ENCODE measurements at regions not wholly inside any gene's neighbourhood (a gene's known extent, or its start where the extent isn't known, plus 50 kb on each side); places are given as distances from the start of the nearest gene placed in this dataset.
"Not testable (repeated sequence)": the region's sequence is repeated elsewhere in the genome, so short reads cannot be mapped to it uniquely, and the experiment has no call there.

DNA sequence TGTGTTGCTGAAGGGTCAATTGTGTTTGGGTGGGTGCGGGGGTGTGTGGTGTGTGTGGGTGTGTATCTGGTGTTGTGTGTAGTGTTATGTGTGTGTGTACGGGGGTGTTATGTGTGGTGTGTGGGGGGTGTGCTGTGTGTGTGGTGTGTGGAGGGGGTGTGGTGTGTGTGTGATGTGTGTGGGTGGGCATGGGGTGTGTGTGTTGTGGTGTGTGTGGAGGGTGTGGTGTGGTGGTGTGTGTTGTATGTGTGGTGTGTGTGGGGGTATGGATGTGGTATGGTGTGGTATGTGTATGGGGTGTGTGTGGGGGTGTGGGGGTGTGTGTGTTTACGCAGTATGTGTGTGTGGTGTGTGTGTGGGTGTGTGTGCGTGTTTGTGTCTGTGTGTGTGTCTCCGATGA lies 110.8 kb downstream of the ZNF22 start:
- no peak for DNase-seq (ENCODE audit: low read depth)
- TF ChIP-seq, protein P1, sequence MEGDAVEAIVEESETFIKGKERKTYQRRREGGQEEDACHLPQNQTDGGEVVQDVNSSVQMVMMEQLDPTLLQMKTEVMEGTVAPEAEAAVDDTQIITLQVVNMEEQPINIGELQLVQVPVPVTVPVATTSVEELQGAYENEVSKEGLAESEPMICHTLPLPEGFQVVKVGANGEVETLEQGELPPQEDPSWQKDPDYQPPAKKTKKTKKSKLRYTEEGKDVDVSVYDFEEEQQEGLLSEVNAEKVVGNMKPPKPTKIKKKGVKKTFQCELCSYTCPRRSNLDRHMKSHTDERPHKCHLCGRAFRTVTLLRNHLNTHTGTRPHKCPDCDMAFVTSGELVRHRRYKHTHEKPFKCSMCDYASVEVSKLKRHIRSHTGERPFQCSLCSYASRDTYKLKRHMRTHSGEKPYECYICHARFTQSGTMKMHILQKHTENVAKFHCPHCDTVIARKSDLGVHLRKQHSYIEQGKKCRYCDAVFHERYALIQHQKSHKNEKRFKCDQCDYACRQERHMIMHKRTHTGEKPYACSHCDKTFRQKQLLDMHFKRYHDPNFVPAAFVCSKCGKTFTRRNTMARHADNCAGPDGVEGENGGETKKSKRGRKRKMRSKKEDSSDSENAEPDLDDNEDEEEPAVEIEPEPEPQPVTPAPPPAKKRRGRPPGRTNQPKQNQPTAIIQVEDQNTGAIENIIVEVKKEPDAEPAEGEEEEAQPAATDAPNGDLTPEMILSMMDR (IDR thresholded peaks at IDR 0.05; ENCODE audit: insufficient read depth, low read depth, low read length, missing control alignments): no peak
- no peak overlapping the region for H3K4me3 ChIP-seq (ENCODE audit: low read length)

DNA sequence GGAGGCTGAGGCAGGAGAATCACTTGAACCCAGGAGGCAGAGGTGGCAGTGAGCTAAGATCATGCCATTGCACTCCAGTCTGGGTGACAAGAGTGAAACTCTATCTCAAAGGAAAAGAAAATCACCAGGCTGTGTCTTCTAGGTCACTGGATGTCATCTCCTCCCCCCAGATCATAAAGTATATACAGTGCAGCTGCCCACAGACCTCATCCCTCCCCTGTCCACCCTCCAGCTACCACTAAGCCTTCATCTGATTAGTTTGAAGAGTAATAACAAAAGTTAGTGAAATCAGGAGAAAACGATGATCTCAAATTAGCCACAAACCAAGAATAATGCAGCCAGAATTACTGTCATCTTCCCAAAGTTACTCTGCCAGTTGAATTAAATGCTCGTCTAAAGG lies 117.2 kb downstream of the ZNF22 start:
- DNase-seq (ENCODE audit: low read depth); H3K4me3 ChIP-seq (ENCODE audit: low read length): not testable (repeated sequence)

DNA sequence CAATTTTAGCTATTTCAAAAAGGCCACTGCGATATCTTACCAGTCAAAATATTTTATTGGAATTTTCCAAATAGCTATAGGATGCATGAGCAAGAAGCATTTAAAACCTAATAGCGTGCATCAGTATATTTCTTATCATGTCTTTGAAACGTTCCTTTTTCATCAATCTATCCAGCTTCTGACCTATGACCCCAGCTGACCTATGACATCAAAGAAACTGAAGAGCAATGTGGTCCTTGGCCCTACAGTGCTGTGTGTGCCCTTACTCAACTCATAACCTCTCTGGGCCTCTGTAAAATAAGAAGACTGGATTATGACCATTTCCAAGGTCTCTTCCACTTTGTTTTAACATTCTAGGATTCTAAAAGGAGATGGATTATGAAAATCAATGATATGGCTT lies 118.2 kb downstream of the ZNF22 start:
- H3K4me3 ChIP-seq (ENCODE audit: low read length): no peak overlapping the region
- DNase-seq (ENCODE audit: low read depth): no peak

DNA sequence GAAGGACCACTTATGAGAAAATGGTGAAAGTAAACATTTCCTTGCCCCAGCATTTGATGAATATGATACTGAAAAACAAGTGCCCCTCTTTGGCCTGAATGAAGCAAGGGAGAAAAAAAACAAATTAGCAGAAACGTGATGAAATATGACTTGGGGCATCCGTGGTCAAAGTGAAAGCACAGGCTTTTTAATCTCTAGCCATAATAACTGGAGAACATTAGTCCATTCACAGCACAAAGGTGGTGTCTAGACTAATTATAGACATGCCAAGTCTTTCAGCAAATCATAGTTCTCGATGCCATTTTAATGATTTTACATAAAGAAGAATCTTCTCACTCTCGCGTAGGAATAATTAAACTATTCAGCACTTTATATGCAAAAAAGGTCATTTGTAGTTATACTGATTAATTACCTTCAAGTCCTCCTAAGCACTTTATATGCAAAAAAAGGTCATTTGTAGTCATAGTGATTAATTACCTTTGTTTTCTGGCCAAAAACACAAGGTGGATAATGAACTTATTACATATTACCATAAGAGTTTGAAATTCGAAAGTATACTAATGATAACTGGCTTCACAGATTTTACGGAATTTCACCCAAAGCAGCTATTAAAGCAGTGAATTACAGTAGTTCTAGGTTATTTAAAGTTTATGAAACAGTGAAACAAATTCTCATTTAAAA lies 121.6 kb downstream of the ZNF22 start:
- not testable (repeated sequence) for H3K4me3 ChIP-seq (ENCODE audit: low read length); DNase-seq (ENCODE audit: low read depth)

More for the DNA sequence above, 118.2 kb downstream of the ZNF22 start:
- TF ChIP-seq, protein P1 (IDR thresholded peaks at IDR 0.05; ENCODE audit: insufficient read depth, low read depth, low read length, missing control alignments): no peak

DNA sequence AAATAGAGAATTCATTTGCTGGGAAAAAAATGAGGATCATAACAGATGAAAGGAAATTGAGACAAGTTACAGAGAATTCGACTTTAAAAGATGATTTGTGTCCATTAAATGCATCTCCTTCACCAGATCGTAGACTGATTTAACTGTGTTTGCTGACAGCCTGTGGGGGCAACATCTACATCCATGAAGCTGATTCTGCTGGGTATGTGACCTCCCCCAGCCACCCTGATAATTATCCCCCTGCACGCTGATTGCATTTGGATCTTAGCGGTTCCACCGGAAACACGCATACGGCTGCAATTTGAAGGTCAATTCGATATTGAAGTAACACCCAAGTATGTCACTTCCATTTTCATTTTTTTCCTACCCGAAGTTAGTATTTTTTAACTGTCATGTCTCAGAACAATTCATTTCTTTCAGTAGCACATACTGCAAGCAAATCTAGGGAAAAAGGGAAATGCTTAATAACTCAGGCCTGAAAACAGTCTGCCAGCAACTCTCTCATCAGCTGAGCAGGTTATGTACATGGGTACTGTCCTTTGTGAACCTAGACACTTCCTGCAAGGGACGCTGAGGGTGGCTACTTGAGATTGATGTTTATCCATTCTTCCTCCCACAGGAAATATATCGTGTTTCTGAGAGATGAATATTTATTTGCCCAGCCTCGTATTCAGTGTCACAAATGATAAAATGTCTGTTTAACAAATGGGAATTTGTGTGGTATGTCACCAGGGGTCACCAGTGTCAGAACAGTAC lies 134.9 kb downstream of the ZNF22 start:
- H3K4me3 ChIP-seq (ENCODE audit: low read length): no peak overlapping the region
- no peak for DNase-seq (ENCODE audit: low read depth)
- TF ChIP-seq, protein P1 (IDR thresholded peaks at IDR 0.05; ENCODE audit: insufficient read depth, low read depth, low read length, missing control alignments): no peak

DNA sequence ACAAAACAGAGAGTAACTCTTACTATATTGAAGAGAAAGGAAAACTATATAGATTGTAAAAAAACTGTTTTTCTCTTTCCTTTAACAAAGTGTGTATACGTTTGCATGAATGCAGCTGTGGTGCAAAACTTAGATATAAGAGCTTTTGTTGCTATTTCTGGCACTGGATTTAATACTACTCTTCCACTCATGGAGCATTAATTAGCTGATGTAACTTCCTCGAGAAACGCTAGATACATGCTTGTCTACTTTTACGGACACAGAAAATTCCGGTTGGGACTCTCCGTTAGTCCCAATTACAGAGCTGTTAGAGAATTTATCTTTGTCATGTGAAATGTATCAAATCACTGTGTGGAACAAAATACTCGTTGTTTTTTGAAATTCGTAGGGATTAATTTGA lies 135.5 kb downstream of the ZNF22 start:
- H3K4me3 ChIP-seq (ENCODE audit: low read length): no peak overlapping the region
- TF ChIP-seq, protein P1 (IDR thresholded peaks at IDR 0.05; ENCODE audit: insufficient read depth, low read depth, low read length, missing control alignments): no peak
- no peak for DNase-seq (ENCODE audit: low read depth)

DNA sequence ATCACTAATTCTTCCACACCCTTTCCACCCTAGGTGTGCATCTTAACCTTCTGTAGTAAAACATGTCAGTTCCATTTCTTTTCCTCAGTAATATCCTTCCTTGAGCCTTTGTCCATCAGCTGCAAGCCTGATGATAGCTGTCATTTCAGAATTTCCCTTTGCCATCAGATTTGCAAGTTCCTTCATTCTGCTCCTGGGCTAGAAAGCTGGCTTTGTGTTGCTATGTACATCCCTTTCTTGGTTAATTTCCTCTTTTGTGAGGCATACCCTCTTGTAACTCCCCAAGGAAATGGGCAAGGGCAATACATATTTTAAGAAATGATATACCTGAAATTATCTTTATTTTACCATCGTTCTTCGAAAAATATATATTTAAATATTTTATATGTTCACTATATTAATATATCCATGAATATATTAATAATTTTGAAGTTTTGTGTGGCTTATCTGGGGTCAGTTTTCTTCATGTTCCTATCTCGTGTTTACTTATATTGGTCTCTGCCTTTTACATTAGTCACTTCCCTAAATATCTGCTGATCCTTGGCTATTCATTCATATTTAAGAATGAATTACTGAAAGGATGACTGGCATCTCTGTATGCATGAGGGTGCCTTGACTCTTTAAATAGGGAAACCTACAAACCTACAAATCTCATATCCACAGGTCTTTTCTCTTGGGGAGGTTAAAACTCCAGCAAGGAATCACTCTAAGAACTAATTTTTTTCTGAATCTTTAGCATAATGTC lies 143.8 kb downstream of the ZNF22 start:
- TF ChIP-seq, protein P1 (IDR thresholded peaks at IDR 0.05; ENCODE audit: insufficient read depth, low read depth, low read length, missing control alignments): no peak
- no peak for DNase-seq (ENCODE audit: low read depth)
- H3K4me3 ChIP-seq (ENCODE audit: low read length): no peak overlapping the region

DNA sequence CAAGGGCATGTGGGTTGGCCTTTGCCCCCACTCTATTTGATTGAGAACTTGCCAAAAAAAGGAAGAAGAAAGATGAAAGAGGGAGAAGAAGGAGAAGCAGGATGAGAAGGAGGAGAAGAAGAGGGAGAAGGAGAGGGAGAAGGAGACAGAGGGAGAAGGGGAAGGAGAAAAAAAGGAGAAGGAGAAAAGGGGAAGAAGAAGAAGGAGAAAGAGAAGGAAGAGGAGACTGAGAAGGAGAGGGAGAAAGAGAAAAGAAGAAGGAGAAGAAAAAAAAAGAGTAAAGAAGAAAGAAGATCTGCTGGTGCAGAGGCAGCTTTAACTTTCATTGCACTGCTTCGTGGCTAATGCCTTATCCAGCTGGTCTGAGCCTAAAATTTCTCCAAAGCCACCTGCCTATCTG lies 144.4 kb downstream of the ZNF22 start:
- H3K4me3 ChIP-seq (ENCODE audit: low read length); DNase-seq (ENCODE audit: low read depth): not testable (repeated sequence)
